KMS-11 (cell line): ENCODE measurements at regions not wholly inside any gene's neighbourhood (a gene's known extent, or its start where the extent isn't known, plus 50 kb on each side); places are given as distances from the start of the nearest gene placed in this dataset.

Experiments used
- H2AFZ ChIP-seq: fragments of 200-600 bp; sonication (generic); 2 replicates; pipeline ENCODE4 v1.6.1; 2016; ENCODE audit warnings: antibody characterized with exemption, mixed run types, low read depth
- H3K27ac ChIP-seq: fragments of 200-600 bp; sonication (generic); 2 replicates; pipeline ENCODE4 v1.6.1; 2016; ENCODE audit warnings: mild to moderate bottlenecking, mixed run types
- H3K27me3 ChIP-seq: fragments of 200-600 bp; sonication (generic); 2 replicates; pipeline ENCODE4 v1.6.1; 2017; ENCODE audit warnings: mild to moderate bottlenecking, low read depth, mixed run types, moderate library complexity; ENCODE audit not compliant: insufficient read depth
- H3K36me3 ChIP-seq: fragments of 200-600 bp; sonication (generic); 2 replicates; pipeline ENCODE4 v1.6.1; 2017; ENCODE audit warnings: mild to moderate bottlenecking, mixed run types; ENCODE audit not compliant: insufficient read depth
- H3K4me1 ChIP-seq: fragments of 200-600 bp; sonication (generic); 2 replicates; pipeline ENCODE4 v1.6.1; 2016; ENCODE audit warnings: mild to moderate bottlenecking, low read depth, mixed run types; ENCODE audit not compliant: poor library complexity, severe bottlenecking
- H3K4me2 ChIP-seq: fragments of 200-600 bp; sonication (generic); 2 replicates; pipeline ENCODE4 v1.7.0; 2016; ENCODE audit warnings: mild to moderate bottlenecking, mixed run types
- H3K4me3 ChIP-seq: fragments of 200-600 bp; sonication (generic); IDR thresholded peaks from 2 replicates; pipeline ENCODE4 v1.6.1; 2017; ENCODE audit warnings: low read depth, low read length, mixed read lengths; ENCODE audit not compliant: insufficient read depth
- H3K79me2 ChIP-seq: fragments of 200-600 bp; sonication (generic); 2 replicates; pipeline ENCODE4 v1.6.1; 2016; ENCODE audit warnings: low read depth, mixed run types; ENCODE audit not compliant: insufficient read depth
- H3K9ac ChIP-seq: fragments of 200-600 bp; sonication (generic); 2 replicates; pipeline ENCODE4 v1.6.1; 2016; ENCODE audit warnings: mild to moderate bottlenecking, mixed run types
- H4K20me1 ChIP-seq: fragments of 200-600 bp; sonication (generic); 2 replicates; pipeline ENCODE4 v1.6.1; 2016; ENCODE audit warnings: mild to moderate bottlenecking, mixed run types; ENCODE audit not compliant: insufficient read depth
- CTCF ChIP-seq: fragments of 200-600 bp; sonication (generic); conservative IDR thresholded peaks from 2 replicates; pipeline ENCODE4 v1.6.1; 2017; ENCODE audit warnings: low read depth, mild to moderate bottlenecking, antibody characterized with exemption, low read length, moderate library complexity, mixed read lengths

- H3K27me3 ChIP-seq: no peaks in the 10 kb centered on the region
- TF ChIP-seq CTCF: no peak
- no peak overlapping the region for H3K4me2 ChIP-seq
- no peak overlapping the region for H2AFZ ChIP-seq
- no peaks in the 10 kb centered on the region for H3K36me3 ChIP-seq
- no peaks in the 10 kb centered on the region for H3K79me2 ChIP-seq
- H3K4me3 ChIP-seq: no peak overlapping the region
- H3K4me1 ChIP-seq: no peaks in the 10 kb centered on the region
- H3K27ac ChIP-seq: no peak overlapping the region
- H4K20me1 ChIP-seq: no peaks in the 10 kb centered on the region
- H3K9ac ChIP-seq: no peak overlapping the region
These were observed 221.3 kb upstream of the HES1 start for GRCh38 chr3:193914602-193915001.

GRCh38 chr3:193915099-193915498 is 220.8 kb upstream of the HES1 start:
- H2AFZ ChIP-seq: no peak overlapping the region
- H3K4me1 ChIP-seq: no peaks in the 10 kb centered on the region
- H3K36me3 ChIP-seq: no peaks in the 10 kb centered on the region
- TF ChIP-seq CTCF: no peak
- no peaks in the 10 kb centered on the region for H4K20me1 ChIP-seq
- H3K79me2 ChIP-seq: no peaks in the 10 kb centered on the region
- no peak overlapping the region for H3K9ac ChIP-seq
- H3K4me2 ChIP-seq: no peak overlapping the region
- H3K4me3 ChIP-seq: no peak overlapping the region
- H3K27me3 ChIP-seq: no peaks in the 10 kb centered on the region
- H3K27ac ChIP-seq: no peak overlapping the region

- H4K20me1 ChIP-seq: no peaks in the 10 kb centered on the region
- no peaks in the 10 kb centered on the region for H3K4me1 ChIP-seq
- no peak overlapping the region for H3K4me3 ChIP-seq
- H3K27ac ChIP-seq: no peak overlapping the region
- no peaks in the 10 kb centered on the region for H3K79me2 ChIP-seq
- no peak overlapping the region for H3K9ac ChIP-seq
- no peak overlapping the region for H2AFZ ChIP-seq
- H3K36me3 ChIP-seq: no peaks in the 10 kb centered on the region
- no peak overlapping the region for H3K4me2 ChIP-seq
- TF ChIP-seq CTCF: no peak
- no peaks in the 10 kb centered on the region for H3K27me3 ChIP-seq
These were observed 220.3 kb upstream of the HES1 start for GRCh38 chr3:193915613-193916012.

GRCh38 chr3:193917158-193917557 is 218.8 kb upstream of the HES1 start:
- no peaks in the 10 kb centered on the region for H4K20me1 ChIP-seq
- no peaks in the 10 kb centered on the region for H3K27me3 ChIP-seq
- TF ChIP-seq CTCF: no peak
- no peaks in the 10 kb centered on the region for H3K36me3 ChIP-seq
- H3K4me1 ChIP-seq: no peaks in the 10 kb centered on the region
- H3K27ac ChIP-seq: no peak overlapping the region
- H3K79me2 ChIP-seq: no peaks in the 10 kb centered on the region
- H3K4me2 ChIP-seq: no peak overlapping the region
- H3K4me3 ChIP-seq: no peak overlapping the region
- H2AFZ ChIP-seq: no peak overlapping the region
- H3K9ac ChIP-seq: no peak overlapping the region

GRCh38 chr3:193921465-193921864 is 214.5 kb upstream of the HES1 start:
- Histone ChIP-seq H3K36me3 (no peaks in the 10 kb centered on the region), H4K20me1 (no peaks in the 10 kb centered on the region), H3K27me3 (no peaks in the 10 kb centered on the region), H3K4me3 (no peak overlapping the region), H3K9ac (no peak overlapping the region), H3K4me2 (no peak overlapping the region), H3K79me2 (no peaks in the 10 kb centered on the region), H3K27ac (no peak overlapping the region), H2AFZ (no peak overlapping the region), H3K4me1 (no peaks in the 10 kb centered on the region)
- TF ChIP-seq CTCF: no peak
